HL-60 (cell line): ENCODE measurements at regions not wholly inside any gene's neighbourhood (a gene's known extent, or its start where the extent isn't known, plus 50 kb on each side); places are given as distances from the start of the nearest gene placed in this dataset.

Experiments
- GABPA ChIP-seq: IDR thresholded peaks from 2 replicates; pipeline ENCODE4 v1.6.1; 2012; ENCODE audit warnings: low read depth
- POLR2AphosphoS5 ChIP-seq: IDR thresholded peaks from 2 replicates; pipeline ENCODE4 v1.6.1; 2012; ENCODE audit warnings: low read depth
- SPI1 ChIP-seq: IDR thresholded peaks from 2 replicates; pipeline ENCODE4 v1.6.1; 2012; ENCODE audit warnings: low read depth, mild to moderate bottlenecking, borderline replicate concordance
- TF ChIP-seq, protein P1 (sequence below): IDR thresholded peaks from one replicate; pipeline ENCODE4 v1.5.1; 2011; ENCODE audit warnings: low read length, control low read depth, inconsistent platforms; ENCODE audit not compliant: insufficient read depth
- TF ChIP-seq, protein P2 (sequence below): IDR thresholded peaks from 2 replicates; pipeline ENCODE4 v1.6.1; 2012; ENCODE audit warnings: low read depth; ENCODE audit not compliant: insufficient replicate concordance

DNA sequence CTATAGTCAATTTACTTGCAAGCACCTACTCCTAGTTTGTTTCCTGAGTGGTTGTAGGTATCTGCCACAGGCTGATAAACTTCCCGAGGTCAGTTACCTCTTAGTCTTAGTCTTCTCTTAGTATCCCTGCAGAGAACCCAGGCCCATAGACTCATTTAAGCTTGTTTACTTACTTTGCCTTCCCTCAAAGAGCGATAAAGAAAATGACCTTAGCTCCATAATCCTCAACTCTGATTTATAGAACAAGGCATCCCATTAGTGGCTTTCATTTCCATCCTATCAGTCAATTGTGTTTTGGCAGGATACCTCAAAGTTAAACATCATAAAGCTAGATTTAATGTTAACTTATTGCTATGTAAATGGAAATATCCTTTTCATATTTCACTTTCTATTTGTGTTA, 119.7 kb downstream of the UCHL5 start:
- TF ChIP-seq, protein P1, sequence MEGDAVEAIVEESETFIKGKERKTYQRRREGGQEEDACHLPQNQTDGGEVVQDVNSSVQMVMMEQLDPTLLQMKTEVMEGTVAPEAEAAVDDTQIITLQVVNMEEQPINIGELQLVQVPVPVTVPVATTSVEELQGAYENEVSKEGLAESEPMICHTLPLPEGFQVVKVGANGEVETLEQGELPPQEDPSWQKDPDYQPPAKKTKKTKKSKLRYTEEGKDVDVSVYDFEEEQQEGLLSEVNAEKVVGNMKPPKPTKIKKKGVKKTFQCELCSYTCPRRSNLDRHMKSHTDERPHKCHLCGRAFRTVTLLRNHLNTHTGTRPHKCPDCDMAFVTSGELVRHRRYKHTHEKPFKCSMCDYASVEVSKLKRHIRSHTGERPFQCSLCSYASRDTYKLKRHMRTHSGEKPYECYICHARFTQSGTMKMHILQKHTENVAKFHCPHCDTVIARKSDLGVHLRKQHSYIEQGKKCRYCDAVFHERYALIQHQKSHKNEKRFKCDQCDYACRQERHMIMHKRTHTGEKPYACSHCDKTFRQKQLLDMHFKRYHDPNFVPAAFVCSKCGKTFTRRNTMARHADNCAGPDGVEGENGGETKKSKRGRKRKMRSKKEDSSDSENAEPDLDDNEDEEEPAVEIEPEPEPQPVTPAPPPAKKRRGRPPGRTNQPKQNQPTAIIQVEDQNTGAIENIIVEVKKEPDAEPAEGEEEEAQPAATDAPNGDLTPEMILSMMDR, result no peak
- no peak for TF ChIP-seq SPI1
- TF ChIP-seq GABPA, result no peak
- TF ChIP-seq, protein P2, sequence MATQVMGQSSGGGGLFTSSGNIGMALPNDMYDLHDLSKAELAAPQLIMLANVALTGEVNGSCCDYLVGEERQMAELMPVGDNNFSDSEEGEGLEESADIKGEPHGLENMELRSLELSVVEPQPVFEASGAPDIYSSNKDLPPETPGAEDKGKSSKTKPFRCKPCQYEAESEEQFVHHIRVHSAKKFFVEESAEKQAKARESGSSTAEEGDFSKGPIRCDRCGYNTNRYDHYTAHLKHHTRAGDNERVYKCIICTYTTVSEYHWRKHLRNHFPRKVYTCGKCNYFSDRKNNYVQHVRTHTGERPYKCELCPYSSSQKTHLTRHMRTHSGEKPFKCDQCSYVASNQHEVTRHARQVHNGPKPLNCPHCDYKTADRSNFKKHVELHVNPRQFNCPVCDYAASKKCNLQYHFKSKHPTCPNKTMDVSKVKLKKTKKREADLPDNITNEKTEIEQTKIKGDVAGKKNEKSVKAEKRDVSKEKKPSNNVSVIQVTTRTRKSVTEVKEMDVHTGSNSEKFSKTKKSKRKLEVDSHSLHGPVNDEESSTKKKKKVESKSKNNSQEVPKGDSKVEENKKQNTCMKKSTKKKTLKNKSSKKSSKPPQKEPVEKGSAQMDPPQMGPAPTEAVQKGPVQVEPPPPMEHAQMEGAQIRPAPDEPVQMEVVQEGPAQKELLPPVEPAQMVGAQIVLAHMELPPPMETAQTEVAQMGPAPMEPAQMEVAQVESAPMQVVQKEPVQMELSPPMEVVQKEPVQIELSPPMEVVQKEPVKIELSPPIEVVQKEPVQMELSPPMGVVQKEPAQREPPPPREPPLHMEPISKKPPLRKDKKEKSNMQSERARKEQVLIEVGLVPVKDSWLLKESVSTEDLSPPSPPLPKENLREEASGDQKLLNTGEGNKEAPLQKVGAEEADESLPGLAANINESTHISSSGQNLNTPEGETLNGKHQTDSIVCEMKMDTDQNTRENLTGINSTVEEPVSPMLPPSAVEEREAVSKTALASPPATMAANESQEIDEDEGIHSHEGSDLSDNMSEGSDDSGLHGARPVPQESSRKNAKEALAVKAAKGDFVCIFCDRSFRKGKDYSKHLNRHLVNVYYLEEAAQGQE, result no peak
- no peak for TF ChIP-seq POLR2AphosphoS5
